Endothelial cell of umbilical vein (primary cell): ENCODE measurements at regions not wholly inside any gene's neighbourhood (a gene's known extent, or its start where the extent isn't known, plus 50 kb on each side); places are given as distances from the start of the nearest gene placed in this dataset.

ENCODE experiments used
- BruUV-seq: library from RNA; stranded (reverse); fragments of 400-500 nt; replicated peaks from 2 replicates; lab custom pipeline; 2021; lab: Mats Ljungman, UMichigan
- CTCF ChIA-PET: fragments of 300-600, 350-600 bp; sonication (Branson Sonifier 250); formaldehyde crosslinking; loops from one replicate; lab custom pipeline; 2021; ENCODE audit warnings: antibody characterized with exemption, inconsistent platforms; lab: Charles Lee
- POLR2A ChIA-PET: fragments of 300-600, 350-600 bp; sonication (Branson Sonifier 250); formaldehyde crosslinking; loops from one replicate; lab custom pipeline; 2021; ENCODE audit warnings: antibody characterized with exemption, inconsistent platforms; lab: Charles Lee
- DNase-seq: peaks from one replicate; pipeline ENCODE4 v3.0.0-alpha.2; 2011; ENCODE audit warnings: low read depth, low spot score
- FAIRE-seq: peaks from 2 replicates; lab custom pipeline; 2011; peaks lifted over from hg19 to GRCh38; lab: Jason Lieb, UNC
- H2AFZ ChIP-seq: 2 replicates; pipeline ENCODE4 v1.6.0; 2012; ENCODE audit warnings: low read depth, low read length, control low read depth, inconsistent platforms
- H3K27ac ChIP-seq: 2 replicates; pipeline ENCODE4 v1.5.1; 2011; ENCODE audit warnings: low read depth, mild to moderate bottlenecking, control low read depth, low read length, moderate library complexity; ENCODE audit not compliant: insufficient read depth
- H3K27me3 ChIP-seq, 2 experiments: 2 replicates each; pipeline versions ENCODE4 v1.6.0 to v1.6.1; 2011; ENCODE audit warnings: low read length in 2 of 2, mixed read lengths in 1 of 2; ENCODE audit not compliant: control insufficient read depth in 2 of 2, insufficient read depth in 2 of 2
- H3K36me3 ChIP-seq, 2 experiments: 2 replicates in 1 of 2; 3 replicates in 1 of 2; pipeline ENCODE4 v1.5.1; 2011; ENCODE audit warnings: low read length in 2 of 2, mild to moderate bottlenecking in 1 of 2, moderate library complexity in 1 of 2; ENCODE audit not compliant: control insufficient read depth in 2 of 2, insufficient read depth in 2 of 2; ENCODE audit errors: extremely low read depth in 1 of 2
- H3K4me1 ChIP-seq: 3 replicates; pipeline ENCODE4 v1.5.1; 2011; ENCODE audit warnings: mild to moderate bottlenecking, low read length; ENCODE audit not compliant: control insufficient read depth, insufficient read depth; ENCODE audit errors: extremely low read depth
- H3K4me2 ChIP-seq: 2 replicates; pipeline ENCODE4 v1.6.1; 2011; ENCODE audit warnings: low read length, control low read depth, mixed read lengths; ENCODE audit not compliant: insufficient read depth
- H3K4me3 ChIP-seq, 3 experiments: fragments of 200-600 bp in 1 of 3; sonication (generic), shearing (Covaris generic) in 1 of 3; replicated peaks in 1 of 3; 2 replicates each; pipeline ENCODE4 v1.5.1; 2011 to 2016; ENCODE audit warnings: control low read depth in 3 of 3, low read length in 3 of 3, mild to moderate bottlenecking in 2 of 3, inconsistent platforms in 1 of 3, low read depth in 1 of 3, moderate library complexity in 1 of 3; ENCODE audit not compliant: insufficient read depth in 1 of 3
- H3K79me2 ChIP-seq: 2 replicates; pipeline ENCODE4 v1.6.0; 2012; ENCODE audit warnings: low read length, inconsistent platforms; ENCODE audit not compliant: control insufficient read depth, insufficient read depth
- H3K9ac ChIP-seq: replicated peaks from 2 replicates; pipeline ENCODE3; 2011; ENCODE audit warnings: low read length, control low read depth; ENCODE audit not compliant: insufficient read depth; ENCODE audit errors: extremely low read depth
- H3K9me1 ChIP-seq: replicated peaks from 3 replicates; pipeline ENCODE4 v1.6.0; 2011; ENCODE audit warnings: mild to moderate bottlenecking, low read length; ENCODE audit not compliant: control insufficient read depth, insufficient read depth; ENCODE audit errors: extremely low read depth
- H3K9me3 ChIP-seq: replicated peaks from 2 replicates; pipeline ENCODE4 v1.5.1; 2012; ENCODE audit warnings: low read length, inconsistent platforms; ENCODE audit not compliant: control insufficient read depth, insufficient read depth
- H4K20me1 ChIP-seq: replicated peaks from 2 replicates; pipeline ENCODE3; 2011; ENCODE audit warnings: mild to moderate bottlenecking, low read length; ENCODE audit not compliant: control insufficient read depth, insufficient read depth; ENCODE audit errors: extremely low read depth
- EZH2 ChIP-seq: IDR thresholded peaks from 2 replicates; pipeline ENCODE4 v1.6.1; 2012; ENCODE audit warnings: borderline replicate concordance, low read depth, mild to moderate bottlenecking, moderate library complexity, low read length, inconsistent platforms; ENCODE audit not compliant: severe bottlenecking
- FOS ChIP-seq: IDR thresholded peaks from 2 replicates; pipeline ENCODE4 v1.6.1; 2011; ENCODE audit warnings: mild to moderate bottlenecking, low read length, moderate library complexity, borderline replicate concordance; ENCODE audit not compliant: insufficient read depth
- GATA2 ChIP-seq: IDR thresholded peaks from 2 replicates; pipeline ENCODE4 v1.7.0; 2011; ENCODE audit warnings: low read depth, mild to moderate bottlenecking, moderate library complexity, mixed read lengths, low read length; ENCODE audit not compliant: insufficient read length, insufficient read depth
- JUN ChIP-seq: IDR thresholded peaks from 2 replicates; pipeline ENCODE4 v1.6.1; 2011; ENCODE audit warnings: borderline replicate concordance, low read depth; ENCODE audit not compliant: insufficient read length, insufficient read depth
- MYC ChIP-seq: IDR thresholded peaks from one replicate; pipeline ENCODE4 v1.6.1; 2011; ENCODE audit warnings: mild to moderate bottlenecking, low read depth, low read length
- POLR2A ChIP-seq: IDR thresholded peaks from 2 replicates; pipeline ENCODE4 v1.6.1; 2012; ENCODE audit warnings: low read depth, mild to moderate bottlenecking, control low read depth, low read length
- POLR2AphosphoS5 ChIP-seq: IDR thresholded peaks from 2 replicates; pipeline ENCODE4 v1.6.1; 2012; ENCODE audit warnings: low read depth, mild to moderate bottlenecking, control low read depth, low read length, moderate library complexity; ENCODE audit not compliant: insufficient read depth
- dilution Hi-C: fragments of 300-500 bp; cut with MboI; formaldehyde crosslinking; loops from one replicate; pipeline ENCODE4 v1.15.0; 2019; ENCODE audit warnings: low sequenced_read_pairs; ENCODE audit not compliant: extremely low pct_ligation_motif_present
- intact Hi-C: fragments of 100-400 bp; cut with micrococcal nuclease; formaldehyde crosslinking; loops from one replicate; pipeline ENCODE4 v1.10.0; 2022
- TF ChIP-seq, protein P1 (sequence below), 2 donors: IDR thresholded peaks; 1 replicate in 1 of 2; 2 replicates in 1 of 2; pipeline ENCODE4 v1.5.1; 2011; ENCODE audit warnings: low read length in 2 of 2, mild to moderate bottlenecking in 2 of 2, moderate library complexity in 2 of 2, control low read depth in 1 of 2, inconsistent platforms in 1 of 2, low read depth in 1 of 2; ENCODE audit not compliant: insufficient read depth in 1 of 2; ENCODE audit errors: extremely low read depth in 1 of 2
- TF ChIP-seq, protein P2 (sequence below): IDR thresholded peaks from 2 replicates; pipeline ENCODE4 v1.6.1; 2011; ENCODE audit not compliant: insufficient read depth, insufficient read length

DNA sequence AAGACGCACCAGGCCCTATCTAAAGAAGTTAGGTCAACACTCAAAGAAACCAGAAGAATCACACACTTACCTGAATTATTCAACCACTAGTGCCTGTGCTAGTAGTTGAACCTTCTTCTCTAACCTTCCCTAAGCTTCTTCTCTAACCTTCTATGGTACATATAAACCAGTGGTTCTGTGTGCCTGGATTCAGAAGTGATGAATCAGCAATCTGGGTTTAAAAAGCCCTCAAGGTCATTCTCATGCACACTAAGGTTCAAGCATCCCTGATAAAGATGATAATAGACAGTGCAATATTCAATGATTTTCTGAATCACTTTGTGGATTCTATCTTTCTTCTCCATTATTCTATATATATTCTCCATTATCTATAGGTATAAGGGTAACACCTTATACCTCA, 271.4 kb upstream of the TBX18 start:
- ChIA-PET CTCF (no interaction called here), POLR2A (no interaction called here)
- TF ChIP-seq POLR2AphosphoS5: no peak
- TF ChIP-seq POLR2A: no peak
- TF ChIP-seq, protein P1, sequence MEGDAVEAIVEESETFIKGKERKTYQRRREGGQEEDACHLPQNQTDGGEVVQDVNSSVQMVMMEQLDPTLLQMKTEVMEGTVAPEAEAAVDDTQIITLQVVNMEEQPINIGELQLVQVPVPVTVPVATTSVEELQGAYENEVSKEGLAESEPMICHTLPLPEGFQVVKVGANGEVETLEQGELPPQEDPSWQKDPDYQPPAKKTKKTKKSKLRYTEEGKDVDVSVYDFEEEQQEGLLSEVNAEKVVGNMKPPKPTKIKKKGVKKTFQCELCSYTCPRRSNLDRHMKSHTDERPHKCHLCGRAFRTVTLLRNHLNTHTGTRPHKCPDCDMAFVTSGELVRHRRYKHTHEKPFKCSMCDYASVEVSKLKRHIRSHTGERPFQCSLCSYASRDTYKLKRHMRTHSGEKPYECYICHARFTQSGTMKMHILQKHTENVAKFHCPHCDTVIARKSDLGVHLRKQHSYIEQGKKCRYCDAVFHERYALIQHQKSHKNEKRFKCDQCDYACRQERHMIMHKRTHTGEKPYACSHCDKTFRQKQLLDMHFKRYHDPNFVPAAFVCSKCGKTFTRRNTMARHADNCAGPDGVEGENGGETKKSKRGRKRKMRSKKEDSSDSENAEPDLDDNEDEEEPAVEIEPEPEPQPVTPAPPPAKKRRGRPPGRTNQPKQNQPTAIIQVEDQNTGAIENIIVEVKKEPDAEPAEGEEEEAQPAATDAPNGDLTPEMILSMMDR (IDR thresholded peaks at IDR 0.05; ENCODE audit: extremely low read depth in 1 of 2, insufficient read depth in 1 of 2, low read depth in 1 of 2, low read length in 2 of 2): no peak
- no peak for TF ChIP-seq MYC
- peaks cover under 1% of the 10 kb centered on the region for H3K4me1 ChIP-seq
- no peaks in the 10 kb centered on the region for H4K20me1 ChIP-seq
- no peaks in the 10 kb centered on the region for H3K36me3 ChIP-seq
- no peaks in the 10 kb centered on the region for H3K9me3 ChIP-seq
- intact Hi-C loops: no loop called here
- H3K4me2 ChIP-seq: no peak overlapping the region
- FAIRE-seq: no peak
- no peak overlapping the region for H3K4me3 ChIP-seq
- H3K79me2 ChIP-seq: no peaks in the 10 kb centered on the region
- H3K27me3 ChIP-seq: no peaks in the 10 kb centered on the region
- DNase-seq: no peak
- H3K9ac ChIP-seq: no peak overlapping the region
- no peak overlapping the region for H3K27ac ChIP-seq
- H2AFZ ChIP-seq: no peak overlapping the region
- H3K9me1 ChIP-seq: no peaks in the 10 kb centered on the region
- BruUV-seq: no TSS peak
- dilution Hi-C loops: no loop called here

DNA sequence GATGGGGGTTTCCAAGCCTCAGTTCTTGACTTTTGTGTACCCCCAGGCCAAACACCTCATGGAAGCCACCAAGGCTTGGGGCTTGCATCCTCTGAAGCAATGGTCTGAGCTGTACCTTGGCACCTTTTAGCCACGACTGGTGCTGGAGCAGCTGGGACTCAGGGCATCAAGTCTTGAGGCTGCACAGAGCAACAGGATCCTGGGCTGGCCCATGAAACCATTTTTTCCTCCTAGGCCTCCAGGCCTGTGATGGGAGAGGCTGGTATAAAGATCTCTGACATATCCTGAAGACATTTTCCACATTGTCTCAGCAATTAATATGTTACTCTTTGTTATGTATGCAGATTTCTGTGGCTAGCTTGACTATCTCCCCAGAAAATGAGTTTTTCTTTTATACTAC, 269.1 kb upstream of the TBX18 start:
- FAIRE-seq (no peak), DNase-seq (no peak)
- no peaks in the 10 kb centered on the region for H3K9me1 ChIP-seq
- H3K9ac ChIP-seq: no peak overlapping the region
- no TSS peak for BruUV-seq
- ChIA-PET CTCF (no interaction called here), POLR2A (no interaction called here)
- H3K27me3 ChIP-seq: peaks cover 0 to 4% of the 10 kb centered on the region in 2 experiments
- intact Hi-C loops: no loop called here
- H4K20me1 ChIP-seq: no peaks in the 10 kb centered on the region
- dilution Hi-C loops: no loop called here
- H3K4me2 ChIP-seq: no peak overlapping the region
- TF ChIP-seq GATA2 (no peak), JUN (no peak), MYC (no peak), FOS (no peak), POLR2AphosphoS5 (no peak), POLR2A (no peak), EZH2 (no peak)
- TF ChIP-seq, protein P1 (IDR thresholded peaks at IDR 0.05; ENCODE audit: extremely low read depth in 1 of 2, insufficient read depth in 1 of 2, low read depth in 1 of 2, low read length in 2 of 2): no peak
- TF ChIP-seq, protein P2, sequence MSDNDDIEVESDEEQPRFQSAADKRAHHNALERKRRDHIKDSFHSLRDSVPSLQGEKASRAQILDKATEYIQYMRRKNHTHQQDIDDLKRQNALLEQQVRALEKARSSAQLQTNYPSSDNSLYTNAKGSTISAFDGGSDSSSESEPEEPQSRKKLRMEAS: no peak
- H3K4me1 ChIP-seq: no peaks in the 10 kb centered on the region
- no peaks in the 10 kb centered on the region for H3K79me2 ChIP-seq
- H2AFZ ChIP-seq: no peak overlapping the region
- no peak overlapping the region for H3K4me3 ChIP-seq
- no peaks in the 10 kb centered on the region for H3K9me3 ChIP-seq
- H3K36me3 ChIP-seq: no peaks in the 10 kb centered on the region
- H3K27ac ChIP-seq: no peak overlapping the region
